ENCODE measurements at regions not wholly inside any gene's neighbourhood (a gene's known extent, or its start where the extent isn't known, plus 50 kb on each side); places are given as distances from the start of the nearest gene placed in this dataset.

DNA sequence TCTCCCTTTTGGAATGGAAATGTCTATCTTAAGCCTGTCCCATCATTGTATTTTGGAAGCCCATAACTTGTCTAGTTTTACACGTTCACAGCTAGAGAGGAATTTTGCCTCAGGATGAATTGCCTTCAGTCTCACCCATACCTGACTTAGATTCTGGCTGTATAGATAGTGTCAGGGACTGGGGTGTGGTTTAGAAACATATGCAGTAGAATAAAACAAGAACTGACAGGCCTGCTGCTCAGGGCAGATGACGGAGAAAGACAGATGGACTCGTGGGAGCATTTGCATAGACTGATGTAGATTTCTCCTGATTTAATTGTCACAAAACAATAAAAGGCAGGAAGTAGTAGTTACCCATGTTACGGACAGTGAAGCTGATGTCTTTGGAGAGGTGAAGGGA is 166.7 kb downstream of the UCK2 start:
- CTCF ChIA-PET (ENCODE audit: low intra/inter-chr PET ratio, low total read pairs) = no interaction called here
- Histone ChIP-seq H3K4me2 (ENCODE audit: low read depth, low read length) (no peak overlapping the region), H3K4me3 (replicated peaks in 1 of 3; ENCODE audit: insufficient read depth in 1 of 3, low read depth in 2 of 3, low read length in 3 of 3) (no peak overlapping the region), H3K4me1 (ENCODE audit: insufficient read depth, low read length) (no peaks in the 10 kb centered on the region), H3K9ac (ENCODE audit: insufficient read depth, low read depth, low read length) (no peak overlapping the region), H2AFZ (ENCODE audit: low read length) (no peak overlapping the region), H3K9me3 (ENCODE audit: low read length) (no peaks in the 10 kb centered on the region), H3K27ac (ENCODE audit: extremely low read length, insufficient read depth, low read length) (no peak overlapping the region), H3K27me3 (ENCODE audit: control insufficient read depth in 1 of 2, insufficient read depth in 2 of 2, low read length in 2 of 2) (no peaks in the 10 kb centered on the region), H3K79me2 (ENCODE audit: insufficient read depth, low read length) (no peaks in the 10 kb centered on the region), H4K20me1 (ENCODE audit: insufficient read depth, low read length) (no peaks in the 10 kb centered on the region), H3K36me3 (replicated peaks in 1 of 2; ENCODE audit: control insufficient read depth in 1 of 2, insufficient read depth in 2 of 2, low read length in 2 of 2) (no peaks in the 10 kb centered on the region)
- in situ Hi-C loops (cut with HindIII; ENCODE audit: extremely low pct_ligation_motif_present, low pct_unique_long_range_greater_than_20kb) = no loop called here
- no peak for TF ChIP-seq SIN3B (IDR thresholded peaks at IDR 0.05; ENCODE audit: low read length)
- TF ChIP-seq RAD21 (CRISPR knock-in tag; IDR thresholded peaks at IDR 0.05) = no peak
- no peak for TF ChIP-seq ZNF354B (CRISPR knock-in tag; IDR thresholded peaks at IDR 0.05)
- TF ChIP-seq KAT8 (CRISPR knock-in tag; IDR thresholded peaks at IDR 0.05) = no peak
- no peak for TF ChIP-seq FOXC1 (CRISPR knock-in tag; IDR thresholded peaks at IDR 0.05; ENCODE audit: borderline replicate concordance)
- TF ChIP-seq, protein P1, sequence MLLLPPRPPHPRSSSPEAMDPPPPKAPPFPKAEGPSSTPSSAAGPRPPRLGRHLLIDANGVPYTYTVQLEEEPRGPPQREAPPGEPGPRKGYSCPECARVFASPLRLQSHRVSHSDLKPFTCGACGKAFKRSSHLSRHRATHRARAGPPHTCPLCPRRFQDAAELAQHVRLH (CRISPR knock-in tag; IDR thresholded peaks at IDR 0.05; ENCODE audit: borderline replicate concordance, low read depth) = no peak
- no peak for TF ChIP-seq FIP1L1 (IDR thresholded peaks at IDR 0.05; ENCODE audit: borderline replicate concordance, insufficient read depth, low read depth, low read length)
- TF ChIP-seq ZNF790 (CRISPR knock-in tag; IDR thresholded peaks at IDR 0.05; ENCODE audit: borderline replicate concordance) = no peak
- TF ChIP-seq HNRNPK (IDR thresholded peaks at IDR 0.05; ENCODE audit: low read depth, low read length, poor library complexity, severe bottlenecking) = no peak
- TF ChIP-seq ZNF260 (CRISPR knock-in tag; IDR thresholded peaks at IDR 0.05; ENCODE audit: borderline replicate concordance, low read depth) = no peak
- TF ChIP-seq, protein P2, sequence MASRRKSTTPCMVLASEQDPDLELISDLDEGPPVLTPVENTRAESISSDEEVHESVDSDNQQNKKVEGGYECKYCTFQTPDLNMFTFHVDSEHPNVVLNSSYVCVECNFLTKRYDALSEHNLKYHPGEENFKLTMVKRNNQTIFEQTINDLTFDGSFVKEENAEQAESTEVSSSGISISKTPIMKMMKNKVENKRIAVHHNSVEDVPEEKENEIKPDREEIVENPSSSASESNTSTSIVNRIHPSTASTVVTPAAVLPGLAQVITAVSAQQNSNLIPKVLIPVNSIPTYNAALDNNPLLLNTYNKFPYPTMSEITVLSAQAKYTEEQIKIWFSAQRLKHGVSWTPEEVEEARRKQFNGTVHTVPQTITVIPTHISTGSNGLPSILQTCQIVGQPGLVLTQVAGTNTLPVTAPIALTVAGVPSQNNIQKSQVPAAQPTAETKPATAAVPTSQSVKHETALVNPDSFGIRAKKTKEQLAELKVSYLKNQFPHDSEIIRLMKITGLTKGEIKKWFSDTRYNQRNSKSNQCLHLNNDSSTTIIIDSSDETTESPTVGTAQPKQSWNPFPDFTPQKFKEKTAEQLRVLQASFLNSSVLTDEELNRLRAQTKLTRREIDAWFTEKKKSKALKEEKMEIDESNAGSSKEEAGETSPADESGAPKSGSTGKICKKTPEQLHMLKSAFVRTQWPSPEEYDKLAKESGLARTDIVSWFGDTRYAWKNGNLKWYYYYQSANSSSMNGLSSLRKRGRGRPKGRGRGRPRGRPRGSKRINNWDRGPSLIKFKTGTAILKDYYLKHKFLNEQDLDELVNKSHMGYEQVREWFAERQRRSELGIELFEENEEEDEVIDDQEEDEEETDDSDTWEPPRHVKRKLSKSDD (CRISPR knock-in tag; IDR thresholded peaks at IDR 0.05; ENCODE audit: low read depth) = no peak
- TF ChIP-seq, protein P3, sequence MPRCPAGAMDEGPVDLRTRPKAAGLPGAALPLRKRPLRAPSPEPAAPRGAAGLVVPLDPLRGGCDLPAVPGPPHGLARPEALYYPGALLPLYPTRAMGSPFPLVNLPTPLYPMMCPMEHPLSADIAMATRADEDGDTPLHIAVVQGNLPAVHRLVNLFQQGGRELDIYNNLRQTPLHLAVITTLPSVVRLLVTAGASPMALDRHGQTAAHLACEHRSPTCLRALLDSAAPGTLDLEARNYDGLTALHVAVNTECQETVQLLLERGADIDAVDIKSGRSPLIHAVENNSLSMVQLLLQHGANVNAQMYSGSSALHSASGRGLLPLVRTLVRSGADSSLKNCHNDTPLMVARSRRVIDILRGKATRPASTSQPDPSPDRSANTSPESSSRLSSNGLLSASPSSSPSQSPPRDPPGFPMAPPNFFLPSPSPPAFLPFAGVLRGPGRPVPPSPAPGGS (CRISPR knock-in tag; IDR thresholded peaks at IDR 0.05) = no peak
- no peak for TF ChIP-seq ZNF264 (CRISPR knock-in tag; IDR thresholded peaks at IDR 0.05)
- TF ChIP-seq EP300 (IDR thresholded peaks at IDR 0.05; ENCODE audit: low read depth in 2 of 2, low read length in 2 of 2) = no peak
- TF ChIP-seq EP300 (CRISPR knock-in tag; IDR thresholded peaks at IDR 0.05; ENCODE audit: borderline replicate concordance) = no peak
- ATAC-seq (no peak), DNase-seq (ENCODE audit: low spot score) (no peak), FAIRE-seq (no peak)
- intact Hi-C loops (cut with micrococcal nuclease; ENCODE audit: unreplicated experiment) = no loop called here
- 3% methylated on average over 4 of the region's 4 CpGs for WGBS (ENCODE audit: low lambda C conversion rate)
- BruUV-seq (replicated peaks) = no TSS peak
- POLR2A ChIA-PET = no interaction called here

Data from HepG2 (cell line).